ENCODE measurements at regions not wholly inside any gene's neighbourhood (a gene's known extent, or its start where the extent isn't known, plus 50 kb on each side); places are given as distances from the start of the nearest gene placed in this dataset.

- TF ChIP-seq FOS (IDR thresholded peaks at IDR 0.05; ENCODE audit: low read depth, low read length): no peak
- TF ChIP-seq MAFK (IDR thresholded peaks at IDR 0.05; ENCODE audit: low read depth, low read length): no peak
- no peak for TF ChIP-seq CTCF (conservative IDR thresholded peaks at IDR 0.05; ENCODE audit: low read depth, low read length)
- no peak for TF ChIP-seq POLR2A (IDR thresholded peaks at IDR 0.05; ENCODE audit: low read depth, low read length)
- TF ChIP-seq MAZ (IDR thresholded peaks at IDR 0.05; ENCODE audit: borderline replicate concordance, low read depth, low read length): no peak
- TF ChIP-seq BHLHE40 (IDR thresholded peaks at IDR 0.05; ENCODE audit: low read depth, low read length): no peak
- TF ChIP-seq, protein P1, sequence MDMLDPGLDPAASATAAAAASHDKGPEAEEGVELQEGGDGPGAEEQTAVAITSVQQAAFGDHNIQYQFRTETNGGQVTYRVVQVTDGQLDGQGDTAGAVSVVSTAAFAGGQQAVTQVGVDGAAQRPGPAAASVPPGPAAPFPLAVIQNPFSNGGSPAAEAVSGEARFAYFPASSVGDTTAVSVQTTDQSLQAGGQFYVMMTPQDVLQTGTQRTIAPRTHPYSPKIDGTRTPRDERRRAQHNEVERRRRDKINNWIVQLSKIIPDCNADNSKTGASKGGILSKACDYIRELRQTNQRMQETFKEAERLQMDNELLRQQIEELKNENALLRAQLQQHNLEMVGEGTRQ (IDR thresholded peaks at IDR 0.05; ENCODE audit: low read depth, low read length): no peak
- TF ChIP-seq MXI1 (IDR thresholded peaks at IDR 0.05; ENCODE audit: borderline replicate concordance, low read depth, low read length): no peak
- no peak for TF ChIP-seq SMC3 (IDR thresholded peaks at IDR 0.05; ENCODE audit: low read depth, low read length)
- no peak for TF ChIP-seq CEBPB (IDR thresholded peaks at IDR 0.05; ENCODE audit: low read depth, low read length)
- no peak for TF ChIP-seq RFX5 (IDR thresholded peaks at IDR 0.05; ENCODE audit: low read depth, low read length)
- no peak for TF ChIP-seq RCOR1 (IDR thresholded peaks at IDR 0.05; ENCODE audit: insufficient replicate concordance, low read length)
- TF ChIP-seq CHD1 (IDR thresholded peaks at IDR 0.05; ENCODE audit: low read depth, low read length): no peak
Observed at GRCh38 chr3:43895573-43895972, 204.8 kb downstream of the ABHD5 start.

Measured in IMR-90 (cell line).